ENCODE measurements at regions not wholly inside any gene's neighbourhood (a gene's known extent, or its start where the extent isn't known, plus 50 kb on each side); places are given as distances from the start of the nearest gene placed in this dataset.

- no peak for TF ChIP-seq CTCF (IDR thresholded peaks at IDR 0.05)
- TF ChIP-seq EP300 (IDR thresholded peaks at IDR 0.05), result no peak
- no peak for TF ChIP-seq POLR2A (IDR thresholded peaks at IDR 0.05)
Observed at GRCh38 chr1:209015092-209015491, 568.4 kb upstream of the CAMK1G start.
